Vagina (tissue), 2 donors: ENCODE measurements at regions not wholly inside any gene's neighbourhood (a gene's known extent, or its start where the extent isn't known, plus 50 kb on each side); places are given as distances from the start of the nearest gene placed in this dataset.

Experiments
- DNase-seq, 2 donors: peaks; one replicate each; pipeline ENCODE4 v3.0.0-alpha.2; 2017; ENCODE audit errors: extremely low spot score in 2 of 2
- H3K27ac ChIP-seq: fragments of 200-600 bp; sonication (generic); one replicate; pipeline ENCODE4 v1.5.1; 2019
- H3K27me3 ChIP-seq: fragments of 200-600 bp; sonication (generic); one replicate; pipeline ENCODE4 v1.5.1; 2019
- H3K36me3 ChIP-seq, 2 donors: fragments of 200-600 bp; sonication (generic); one replicate each; pipeline ENCODE4 v1.5.1; 2017 to 2019
- H3K4me1 ChIP-seq: fragments of 200-600 bp; sonication (generic); one replicate; pipeline ENCODE4 v1.5.1; 2019
- H3K4me3 ChIP-seq, 2 donors: fragments of 200-600 bp; sonication (generic); 1 replicate in 1 of 2; 2 replicates in 1 of 2; pipeline ENCODE4 v1.5.1; 2016 to 2019
- H3K9me3 ChIP-seq: fragments of 200-600 bp; sonication (generic); one replicate; pipeline ENCODE4 v1.5.1; 2019
- CTCF ChIP-seq, 3 experiments: fragments of 450-650 bp in 2 of 3; fragments of 200-600 bp in 1 of 3; sonication (generic) in 1 of 3; IDR thresholded peaks; one replicate each; pipeline ENCODE4 v1.5.1; 2017 to 2019; ENCODE audit warnings: antibody characterized with exemption in 3 of 3, mild to moderate bottlenecking in 2 of 3, moderate library complexity in 2 of 3
- POLR2A ChIP-seq, 2 donors: fragments of 450-650 bp; IDR thresholded peaks; one replicate each; pipeline ENCODE4 v1.6.1; 2017; ENCODE audit warnings: antibody characterized with exemption in 2 of 2, mild to moderate bottlenecking in 2 of 2, moderate library complexity in 2 of 2
- POLR2AphosphoS5 ChIP-seq, 2 donors: sonication (generic); formaldehyde crosslinking; IDR thresholded peaks; one replicate each; pipeline ENCODE4 v1.9.0; 2017; ENCODE audit warnings: antibody characterized with exemption in 2 of 2, mild to moderate bottlenecking in 2 of 2, low read depth in 1 of 2; ENCODE audit not compliant: insufficient read depth in 1 of 2
- intact Hi-C: fragments of 100-400 bp; cut with DNase I; formaldehyde crosslinking; loops from one replicate; pipeline ENCODE4 v1.15.1; 2023

GRCh38 chr20:11210611-11211010 lies 536.8 kb upstream of the JAG1 start:
- no peak overlapping the region for H3K4me3 ChIP-seq
- H3K4me1 ChIP-seq: no peaks in the 10 kb centered on the region
- no peaks in the 10 kb centered on the region for H3K9me3 ChIP-seq
- intact Hi-C loops: no loop called here
- H3K36me3 ChIP-seq: no peaks in the 10 kb centered on the region
- no peak for TF ChIP-seq CTCF (IDR thresholded peaks at IDR 0.05)
- no peak for TF ChIP-seq POLR2A (IDR thresholded peaks at IDR 0.05)
- no peak for TF ChIP-seq POLR2AphosphoS5 (IDR thresholded peaks at IDR 0.05; ENCODE audit: insufficient read depth in 1 of 2, low read depth in 1 of 2)
- DNase-seq: no peak
- H3K27me3 ChIP-seq: no peaks in the 10 kb centered on the region
- H3K27ac ChIP-seq: no peak overlapping the region

GRCh38 chr20:11212272-11212671 lies 538.5 kb upstream of the JAG1 start:
- no peaks in the 10 kb centered on the region for H3K9me3 ChIP-seq
- no peaks in the 10 kb centered on the region for H3K27me3 ChIP-seq
- no peak for TF ChIP-seq POLR2AphosphoS5 (IDR thresholded peaks at IDR 0.05; ENCODE audit: insufficient read depth in 1 of 2, low read depth in 1 of 2)
- no peak for TF ChIP-seq CTCF (IDR thresholded peaks at IDR 0.05)
- TF ChIP-seq POLR2A (IDR thresholded peaks at IDR 0.05): no peak
- intact Hi-C loops: no loop called here
- no peak for DNase-seq
- H3K36me3 ChIP-seq: no peaks in the 10 kb centered on the region
- no peak overlapping the region for H3K4me3 ChIP-seq
- peaks cover 9% of the 10 kb centered on the region for H3K4me1 ChIP-seq
- H3K27ac ChIP-seq: no peak overlapping the region

GRCh38 chr20:11212902-11213301 lies 539.1 kb upstream of the JAG1 start:
- Histone ChIP-seq H3K27ac (no peak overlapping the region), H3K4me3 (no peak overlapping the region), H3K36me3 (no peaks in the 10 kb centered on the region), H3K9me3 (no peaks in the 10 kb centered on the region), H3K27me3 (no peaks in the 10 kb centered on the region), H3K4me1 (peaks cover 15% of the 10 kb centered on the region)
- intact Hi-C loops: no loop called here
- no peak for TF ChIP-seq POLR2A (IDR thresholded peaks at IDR 0.05)
- no peak for TF ChIP-seq CTCF (IDR thresholded peaks at IDR 0.05)
- no peak for TF ChIP-seq POLR2AphosphoS5 (IDR thresholded peaks at IDR 0.05; ENCODE audit: insufficient read depth in 1 of 2, low read depth in 1 of 2)
- no peak for DNase-seq

GRCh38 chr20:11214256-11214840 lies 540.5 kb upstream of the JAG1 start:
- intact Hi-C loops: no loop called here
- DNase-seq: no peak

More at GRCh38 chr20:11214256-11214840, 540.5 kb upstream of the JAG1 start:
- Histone ChIP-seq H3K36me3 (no peaks in the 10 kb centered on the region), H3K4me3 (no peak overlapping the region), H3K27ac (no peak overlapping the region), H3K4me1 (peaks cover 15% of the 10 kb centered on the region), H3K27me3 (no peaks in the 10 kb centered on the region), H3K9me3 (no peaks in the 10 kb centered on the region)
- no peak for TF ChIP-seq POLR2A (IDR thresholded peaks at IDR 0.05)
- TF ChIP-seq CTCF (IDR thresholded peaks at IDR 0.05): no peak
- no peak for TF ChIP-seq POLR2AphosphoS5 (IDR thresholded peaks at IDR 0.05; ENCODE audit: insufficient read depth in 1 of 2, low read depth in 1 of 2)
